Neural cell (in vitro differentiated cells): ENCODE measurements at regions not wholly inside any gene's neighbourhood (a gene's known extent, or its start where the extent isn't known, plus 50 kb on each side); places are given as distances from the start of the nearest gene placed in this dataset.

Experiments
- H2AFZ ChIP-seq: fragments of 200-600, 300-800 bp; sonication (generic), shearing (Covaris generic); 2 replicates; pipeline ENCODE4 v1.6.0; 2014; ENCODE audit warnings: low read depth, mild to moderate bottlenecking, antibody characterized with exemption, low read length, moderate library complexity
- H3F3A ChIP-seq: fragments of 200-600 bp; shearing (Covaris generic); 2 replicates; pipeline ENCODE4 v1.6.1; 2016; ENCODE audit warnings: mild to moderate bottlenecking, moderate library complexity, mixed read lengths, antibody characterized with exemption, low read length; ENCODE audit not compliant: insufficient read depth, poor library complexity, severe bottlenecking
- H3K27ac ChIP-seq: fragments of 200-600, 300-800 bp; sonication (generic), shearing (Covaris generic); 2 replicates; pipeline ENCODE4 v1.5.1; 2014; ENCODE audit warnings: mild to moderate bottlenecking, low read length, moderate library complexity
- H3K27me3 ChIP-seq: fragments of 300-800, 200-600 bp; sonication (generic), shearing (Covaris generic); 2 replicates; pipeline ENCODE4 v1.6.0; 2014; ENCODE audit warnings: mild to moderate bottlenecking, low read depth, low read length, moderate library complexity; ENCODE audit not compliant: insufficient read depth
- H3K36me3 ChIP-seq: fragments of 300-800, 200-600 bp; sonication (generic), shearing (Covaris generic); 2 replicates; pipeline ENCODE4 v1.5.1; 2014; ENCODE audit warnings: mild to moderate bottlenecking, antibody characterized with exemption, low read length, moderate library complexity; ENCODE audit not compliant: insufficient read depth
- H3K4me2 ChIP-seq: fragments of 300-800, 200-600 bp; sonication (generic), shearing (Covaris generic); 2 replicates; pipeline ENCODE4 v1.6.0; 2014; ENCODE audit warnings: mild to moderate bottlenecking, low read length
- H3K4me3 ChIP-seq: fragments of 300-800, 200-600 bp; sonication (generic), shearing (Covaris generic); 2 replicates; pipeline ENCODE4 v1.5.1; 2014; ENCODE audit warnings: mild to moderate bottlenecking, low read length, moderate library complexity
- H3K79me2 ChIP-seq: fragments of 200-600 bp; shearing (Covaris generic); replicated peaks from 2 replicates; pipeline ENCODE4 v1.6.0; 2014; ENCODE audit warnings: mild to moderate bottlenecking, low read length, moderate library complexity; ENCODE audit not compliant: insufficient read depth
- H3K9ac ChIP-seq: fragments of 300-800, 200-600 bp; sonication (generic), shearing (Covaris generic); 2 replicates; pipeline ENCODE4 v1.6.1; 2016; ENCODE audit warnings: mild to moderate bottlenecking, low read length, mixed read lengths
- H3K9me2 ChIP-seq: fragments of 200-600 bp; shearing (Covaris generic); 2 replicates; pipeline ENCODE4 v1.6.1; 2016; ENCODE audit warnings: mild to moderate bottlenecking, low read length, mixed read lengths; ENCODE audit not compliant: insufficient read depth
- H3K9me3 ChIP-seq: fragments of 200-600, 300-800 bp; sonication (generic), shearing (Covaris generic); 2 replicates; pipeline ENCODE4 v1.6.1; 2016; ENCODE audit warnings: mild to moderate bottlenecking, mixed run types, low read length, moderate library complexity, mixed read lengths
- H4K20me1 ChIP-seq: fragments of 200-600 bp; shearing (Covaris generic); 2 replicates; pipeline ENCODE4 v1.6.1; 2016; ENCODE audit warnings: mild to moderate bottlenecking, mixed run types; ENCODE audit not compliant: insufficient read depth
- CTCF ChIP-seq: fragments of 450-650 bp; IDR thresholded peaks from 2 replicates; pipeline ENCODE4 v1.5.1; 2014; ENCODE audit warnings: antibody characterized with exemption, mild to moderate bottlenecking, moderate library complexity; ENCODE audit not compliant: poor library complexity, severe bottlenecking
- EP300 ChIP-seq: fragments of 450-650 bp; conservative IDR thresholded peaks from 2 replicates; pipeline ENCODE4 v1.6.1; 2014; ENCODE audit warnings: antibody characterized with exemption, mild to moderate bottlenecking, moderate library complexity; ENCODE audit not compliant: poor library complexity, severe bottlenecking
- EZH2 ChIP-seq: fragments of 200-600, 300-800 bp; shearing (Covaris generic), sonication (generic); IDR thresholded peaks from 2 replicates; pipeline ENCODE4 v1.6.1; 2014; ENCODE audit warnings: antibody characterized with exemption, low read length, borderline replicate concordance, mild to moderate bottlenecking; ENCODE audit not compliant: insufficient read depth, poor library complexity, severe bottlenecking
- MXI1 ChIP-seq: fragments of 450-650 bp; conservative IDR thresholded peaks from 2 replicates; pipeline ENCODE4 v1.6.1; 2014; ENCODE audit warnings: antibody characterized with exemption, mild to moderate bottlenecking; ENCODE audit not compliant: poor library complexity, severe bottlenecking
- POLR2AphosphoS5 ChIP-seq: IDR thresholded peaks from 2 replicates; pipeline ENCODE4 v1.6.1; 2012
- RAD21 ChIP-seq: fragments of 450-650 bp; conservative IDR thresholded peaks from 2 replicates; pipeline ENCODE4 v1.6.1; 2014; ENCODE audit warnings: antibody characterized with exemption, mild to moderate bottlenecking, moderate library complexity
- REST ChIP-seq: IDR thresholded peaks from 2 replicates; pipeline ENCODE4 v1.6.1; 2012; ENCODE audit warnings: borderline replicate concordance
- SMC3 ChIP-seq: fragments of 450-650 bp; conservative IDR thresholded peaks from 2 replicates; pipeline ENCODE4 v1.6.1; 2014; ENCODE audit warnings: antibody characterized with exemption, mild to moderate bottlenecking, moderate library complexity; ENCODE audit not compliant: poor library complexity
- TAF1 ChIP-seq: IDR thresholded peaks from 2 replicates; pipeline ENCODE4 v1.6.1; 2012; ENCODE audit warnings: low read depth

- H3K4me2 ChIP-seq = no peak overlapping the region
- no peak for TF ChIP-seq MXI1
- no peak for TF ChIP-seq POLR2AphosphoS5
- no peak for TF ChIP-seq EP300
Measured at GRCh38 chr6:79374308-79374707, 139.8 kb upstream of the HMGN3 start.

GRCh38 chr6:79373880-79374279 lies 139.4 kb upstream of the HMGN3 start:
- no peaks in the 10 kb centered on the region for H3K36me3 ChIP-seq
- peaks cover 5% of the 10 kb centered on the region for H3K9me3 ChIP-seq
- H4K20me1 ChIP-seq = no peaks in the 10 kb centered on the region
- no peaks in the 10 kb centered on the region for H3K27me3 ChIP-seq
- H3K4me2 ChIP-seq = no peak overlapping the region
- no peaks in the 10 kb centered on the region for H3K79me2 ChIP-seq
- H3K4me3 ChIP-seq = no peak overlapping the region
- TF ChIP-seq EP300 (no peak), CTCF (no peak), EZH2 (no peak), TAF1 (no peak), SMC3 (no peak), RAD21 (no peak), MXI1 (no peak), POLR2AphosphoS5 (no peak), REST (no peak)
- H3F3A ChIP-seq = no peaks in the 10 kb centered on the region
- H3K9me2 ChIP-seq = no peaks in the 10 kb centered on the region
- no peak overlapping the region for H3K9ac ChIP-seq
- H3K27ac ChIP-seq = no peak overlapping the region
- no peak overlapping the region for H2AFZ ChIP-seq

More at GRCh38 chr6:79374308-79374707, 139.8 kb upstream of the HMGN3 start:
- Histone ChIP-seq H2AFZ (no peak overlapping the region), H3K9ac (no peak overlapping the region), H3K4me3 (no peak overlapping the region), H3F3A (no peaks in the 10 kb centered on the region), H3K36me3 (no peaks in the 10 kb centered on the region), H3K27ac (no peak overlapping the region), H3K9me3 (peaks cover 5% of the 10 kb centered on the region), H3K9me2 (no peaks in the 10 kb centered on the region), H3K79me2 (no peaks in the 10 kb centered on the region), H3K27me3 (no peaks in the 10 kb centered on the region), H4K20me1 (no peaks in the 10 kb centered on the region)

GRCh38 chr6:79373246-79373645 lies 138.8 kb upstream of the HMGN3 start:
- Histone ChIP-seq H2AFZ (no peak overlapping the region), H3K36me3 (no peaks in the 10 kb centered on the region), H3K9ac (no peak overlapping the region), H3K4me2 (no peak overlapping the region), H3K9me3 (peaks cover 5% of the 10 kb centered on the region), H3K9me2 (no peaks in the 10 kb centered on the region), H3K79me2 (no peaks in the 10 kb centered on the region), H3K27ac (no peak overlapping the region), H4K20me1 (no peaks in the 10 kb centered on the region), H3K4me3 (no peak overlapping the region), H3F3A (no peaks in the 10 kb centered on the region), H3K27me3 (no peaks in the 10 kb centered on the region)
- TF ChIP-seq EP300 = no peak
- no peak for TF ChIP-seq MXI1
